GM21529 (cell line): ENCODE measurements at regions not wholly inside any gene's neighbourhood (a gene's known extent, or its start where the extent isn't known, plus 50 kb on each side); places are given as distances from the start of the nearest gene placed in this dataset.

Experiments used
- ATAC-seq: cut with Tn5 transposase; IDR thresholded peaks from one replicate; pipeline ENCODE4 v1.9.1; 2021; ENCODE audit not compliant: unreplicated experiment

GRCh38 chr2:190783513-190784263 lies 96.9 kb upstream of the GLS start:
- no peak for ATAC-seq

GRCh38 chr2:190785334-190785733 lies 95.3 kb upstream of the GLS start:
- no peak for ATAC-seq

GRCh38 chr2:190786404-190787166 lies 94.0 kb upstream of the GLS start:
- no peak for ATAC-seq

GRCh38 chr2:190787743-190788235 lies 92.8 kb upstream of the GLS start:
- no peak for ATAC-seq

- no peak for ATAC-seq
These were observed 91.3 kb upstream of the GLS start for GRCh38 chr2:190789074-190790004.

GRCh38 chr2:190791347-190791975 lies 89.2 kb upstream of the GLS start:
- ATAC-seq, result no peak

- no peak for ATAC-seq
These were observed 88.5 kb upstream of the GLS start for GRCh38 chr2:190791976-190792575.

GRCh38 chr2:190792956-190793888 lies 87.4 kb upstream of the GLS start:
- ATAC-seq, result no peak

GRCh38 chr2:190794377-190794776 lies 86.2 kb upstream of the GLS start:
- no peak for ATAC-seq

- ATAC-seq, result no peak
These were observed 85.8 kb upstream of the GLS start for GRCh38 chr2:190794790-190795189.

- ATAC-seq, result no peak
These were observed 84.9 kb upstream of the GLS start for GRCh38 chr2:190795686-190796085.

- no peak for ATAC-seq
These were observed 80.6 kb upstream of the GLS start for GRCh38 chr2:190799999-190800398.

GRCh38 chr2:190800528-190800927 lies 80.1 kb upstream of the GLS start:
- ATAC-seq, result no peak

GRCh38 chr2:190802129-190802528 lies 78.5 kb upstream of the GLS start:
- ATAC-seq, result no peak

- ATAC-seq, result no peak
These were observed 77.9 kb upstream of the GLS start for GRCh38 chr2:190802626-190803209.

GRCh38 chr2:190804182-190804795 lies 76.3 kb upstream of the GLS start:
- ATAC-seq, result no peak

GRCh38 chr2:190805126-190805525 lies 75.5 kb upstream of the GLS start:
- no peak for ATAC-seq

GRCh38 chr2:190805843-190806242 lies 74.8 kb upstream of the GLS start:
- no peak for ATAC-seq
